ENCODE measurements at regions not wholly inside any gene's neighbourhood (a gene's known extent, or its start where the extent isn't known, plus 50 kb on each side); places are given as distances from the start of the nearest gene placed in this dataset.
"Not testable (repeated sequence)": the region's sequence is repeated elsewhere in the genome, so short reads cannot be mapped to it uniquely, and the experiment has no call there.

DNA sequence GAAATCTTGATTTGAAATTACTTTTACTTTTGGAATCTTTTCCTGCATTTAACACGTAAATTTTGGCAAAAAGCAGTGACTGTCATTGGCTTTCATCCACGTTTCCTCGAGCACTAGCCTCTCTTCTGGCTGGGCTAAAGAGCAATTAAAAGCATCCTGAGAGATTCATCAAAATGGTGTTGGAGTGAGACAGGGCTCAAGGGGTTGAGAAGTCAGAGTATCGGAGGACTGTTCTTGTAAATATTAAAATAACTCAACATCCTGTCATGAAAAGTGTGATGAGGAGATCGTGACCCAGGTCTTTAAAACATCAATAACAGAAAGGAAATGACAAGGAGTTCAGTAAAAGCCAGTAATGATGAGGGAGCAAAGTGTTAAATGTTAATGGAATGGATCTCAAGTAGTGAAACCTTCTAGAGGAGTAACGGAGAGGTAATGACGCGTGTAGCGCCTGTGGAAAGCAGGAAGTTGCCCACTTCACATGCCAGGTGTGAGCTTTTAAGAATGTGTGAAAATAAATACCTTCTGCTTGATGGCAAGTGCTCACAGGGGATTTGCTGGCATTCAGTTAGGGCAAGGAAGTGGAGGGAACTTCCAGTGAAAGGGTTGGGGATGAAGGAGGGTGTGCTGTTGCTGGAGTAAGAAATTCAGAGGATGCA lies 754.4 kb downstream of the ADCYAP1 start:
- no peaks in the 10 kb centered on the region for H3K9me3 ChIP-seq (ENCODE audit: insufficient read depth, low read length)
- H3K9ac ChIP-seq (ENCODE audit: insufficient read length, low read depth), result no peak overlapping the region
- TF ChIP-seq SUZ12 (IDR thresholded peaks at IDR 0.05; ENCODE audit: extremely low read depth, insufficient read depth, insufficient read length), result no peak
- TF ChIP-seq ZNF274 (IDR thresholded peaks at IDR 0.05; ENCODE audit: low read depth, low read length), result no peak
- no peak for TF ChIP-seq YY1 (IDR thresholded peaks at IDR 0.05; ENCODE audit: insufficient read depth, insufficient read length)
- no peaks in the 10 kb centered on the region for H3K4me1 ChIP-seq (ENCODE audit: insufficient read depth, insufficient read length)
- no peaks in the 10 kb centered on the region for H3K27me3 ChIP-seq (ENCODE audit: insufficient read depth, insufficient read length)
- DNase-seq (ENCODE audit: low read depth, low spot score), result no peak
- H3K36me3 ChIP-seq (ENCODE audit: insufficient read depth, insufficient read length, low read length), result no peaks in the 10 kb centered on the region
- no peak overlapping the region for H3K4me3 ChIP-seq (ENCODE audit: insufficient read length, low read depth)

DNA sequence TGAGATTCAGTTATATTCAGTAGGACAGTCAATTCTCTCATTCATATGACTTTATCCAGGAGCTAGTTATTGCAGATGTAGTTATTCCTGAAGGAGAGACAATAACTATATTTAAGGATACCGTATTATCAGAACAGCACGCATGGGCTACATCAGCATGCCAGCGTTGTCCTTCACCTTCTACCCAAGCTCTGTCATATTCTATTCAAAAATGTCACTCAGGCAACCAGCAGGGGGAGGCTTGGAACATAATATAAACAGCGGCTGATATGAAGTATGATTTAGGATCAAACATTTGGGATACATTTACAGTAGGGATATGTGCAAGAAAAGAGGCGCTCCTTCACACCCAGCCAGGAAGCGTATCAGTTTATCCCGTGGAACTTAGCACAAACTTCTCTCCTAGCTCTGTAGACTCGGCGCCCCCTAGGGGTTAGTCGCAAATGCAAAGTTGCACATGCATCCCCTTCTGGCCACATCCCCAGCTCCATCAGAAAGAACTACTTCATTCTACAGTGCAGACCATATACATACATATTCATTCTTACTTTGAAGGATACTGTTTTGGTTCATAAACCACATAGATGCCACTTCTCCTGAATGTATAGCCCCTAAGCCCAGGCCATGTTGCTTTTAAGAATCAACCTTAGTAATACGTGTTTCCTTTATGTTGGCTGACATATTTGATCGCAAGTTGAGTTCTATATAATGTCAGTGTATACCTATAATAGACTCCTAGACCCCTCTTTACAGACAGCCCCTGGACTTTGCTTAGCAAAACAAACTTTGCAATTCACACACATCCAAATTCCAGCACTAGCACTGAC lies 759.4 kb downstream of the ADCYAP1 start:
- H3K4me3 ChIP-seq (ENCODE audit: insufficient read length, low read depth), result no peak overlapping the region
- TF ChIP-seq ZNF274 (IDR thresholded peaks at IDR 0.05; ENCODE audit: low read depth, low read length) (no peak), YY1 (IDR thresholded peaks at IDR 0.05; ENCODE audit: insufficient read depth, insufficient read length) (no peak), SUZ12 (IDR thresholded peaks at IDR 0.05; ENCODE audit: extremely low read depth, insufficient read depth, insufficient read length) (no peak)

GRCh38 chr18:1665079-1665478 lies 760.4 kb downstream of the ADCYAP1 start:
- Histone ChIP-seq H3K4me1 (ENCODE audit: insufficient read depth, insufficient read length) (no peaks in the 10 kb centered on the region), H3K27me3 (ENCODE audit: insufficient read depth, insufficient read length) (no peaks in the 10 kb centered on the region), H3K36me3 (ENCODE audit: insufficient read depth, insufficient read length, low read length) (no peaks in the 10 kb centered on the region), H3K4me3 (ENCODE audit: insufficient read length, low read depth) (no peak overlapping the region), H3K9ac (ENCODE audit: insufficient read length, low read depth) (no peak overlapping the region), H3K9me3 (ENCODE audit: insufficient read depth, low read length) (no peaks in the 10 kb centered on the region)
- no peak for TF ChIP-seq ZNF274 (IDR thresholded peaks at IDR 0.05; ENCODE audit: low read depth, low read length)
- DNase-seq (ENCODE audit: low read depth, low spot score), result no peak

More for the DNA sequence above, 759.4 kb downstream of the ADCYAP1 start:
- Histone ChIP-seq H3K36me3 (ENCODE audit: insufficient read depth, insufficient read length, low read length) (no peaks in the 10 kb centered on the region), H3K4me1 (ENCODE audit: insufficient read depth, insufficient read length) (no peaks in the 10 kb centered on the region), H3K9ac (ENCODE audit: insufficient read length, low read depth) (no peak overlapping the region), H3K9me3 (ENCODE audit: insufficient read depth, low read length) (no peaks in the 10 kb centered on the region), H3K27me3 (ENCODE audit: insufficient read depth, insufficient read length) (no peaks in the 10 kb centered on the region)
- DNase-seq (ENCODE audit: low read depth, low spot score), result peak; percentile 36

GRCh38 chr18:1668279-1668678 lies 763.6 kb downstream of the ADCYAP1 start:
- Histone ChIP-seq H3K9me3 (ENCODE audit: insufficient read depth, low read length) (no peaks in the 10 kb centered on the region), H3K4me3 (ENCODE audit: insufficient read length, low read depth) (no peak overlapping the region), H3K36me3 (ENCODE audit: insufficient read depth, insufficient read length, low read length) (no peaks in the 10 kb centered on the region), H3K27me3 (ENCODE audit: insufficient read depth, insufficient read length) (no peaks in the 10 kb centered on the region), H3K9ac (ENCODE audit: insufficient read length, low read depth) (no peak overlapping the region), H3K4me1 (ENCODE audit: insufficient read depth, insufficient read length) (no peaks in the 10 kb centered on the region)
- DNase-seq (ENCODE audit: low read depth, low spot score), result no peak
- TF ChIP-seq ZNF274 (IDR thresholded peaks at IDR 0.05; ENCODE audit: low read depth, low read length), result no peak
- no peak for TF ChIP-seq YY1 (IDR thresholded peaks at IDR 0.05; ENCODE audit: insufficient read depth, insufficient read length)

GRCh38 chr18:1671710-1672109 lies 767.0 kb downstream of the ADCYAP1 start:
- not testable (repeated sequence) for H3K9ac ChIP-seq (ENCODE audit: insufficient read length, low read depth); H3K4me3 ChIP-seq (ENCODE audit: insufficient read length, low read depth); H3K9me3 ChIP-seq (ENCODE audit: insufficient read depth, low read length); H3K27me3 ChIP-seq (ENCODE audit: insufficient read depth, insufficient read length); H3K36me3 ChIP-seq (ENCODE audit: insufficient read depth, insufficient read length, low read length); H3K4me1 ChIP-seq (ENCODE audit: insufficient read depth, insufficient read length); DNase-seq (ENCODE audit: low read depth, low spot score)

DNA sequence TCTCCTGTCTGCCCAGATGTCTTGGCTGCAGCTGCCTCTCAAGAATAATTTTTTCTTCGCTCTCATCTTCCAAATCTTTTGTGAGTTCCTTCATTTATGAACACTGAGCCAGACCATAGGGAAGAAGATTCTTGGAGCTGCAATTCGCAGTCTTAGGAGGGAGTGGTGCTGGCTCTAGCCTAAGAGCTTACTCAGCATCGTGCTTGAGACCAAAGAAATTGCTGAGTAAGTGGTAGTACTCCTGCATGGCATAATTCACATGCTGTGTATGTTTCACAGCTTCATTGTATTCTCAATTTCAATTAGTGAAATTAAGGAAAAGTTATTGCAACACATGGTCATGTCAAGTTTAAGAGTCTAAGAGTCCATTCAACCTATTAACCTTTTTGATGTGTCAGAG lies 771.7 kb downstream of the ADCYAP1 start:
- H3K9me3 ChIP-seq (ENCODE audit: insufficient read depth, low read length), result no peaks in the 10 kb centered on the region
- no peaks in the 10 kb centered on the region for H3K36me3 ChIP-seq (ENCODE audit: insufficient read depth, insufficient read length, low read length)
- TF ChIP-seq SUZ12 (IDR thresholded peaks at IDR 0.05; ENCODE audit: extremely low read depth, insufficient read depth, insufficient read length) (no peak), ZNF274 (IDR thresholded peaks at IDR 0.05; ENCODE audit: low read depth, low read length) (no peak), YY1 (IDR thresholded peaks at IDR 0.05; ENCODE audit: insufficient read depth, insufficient read length) (no peak)
- H3K9ac ChIP-seq (ENCODE audit: insufficient read length, low read depth), result no peak overlapping the region
- no peaks in the 10 kb centered on the region for H3K27me3 ChIP-seq (ENCODE audit: insufficient read depth, insufficient read length)
- H3K4me1 ChIP-seq (ENCODE audit: insufficient read depth, insufficient read length), result no peaks in the 10 kb centered on the region
- no peak for DNase-seq (ENCODE audit: low read depth, low spot score)
- H3K4me3 ChIP-seq (ENCODE audit: insufficient read length, low read depth), result no peak overlapping the region

DNA sequence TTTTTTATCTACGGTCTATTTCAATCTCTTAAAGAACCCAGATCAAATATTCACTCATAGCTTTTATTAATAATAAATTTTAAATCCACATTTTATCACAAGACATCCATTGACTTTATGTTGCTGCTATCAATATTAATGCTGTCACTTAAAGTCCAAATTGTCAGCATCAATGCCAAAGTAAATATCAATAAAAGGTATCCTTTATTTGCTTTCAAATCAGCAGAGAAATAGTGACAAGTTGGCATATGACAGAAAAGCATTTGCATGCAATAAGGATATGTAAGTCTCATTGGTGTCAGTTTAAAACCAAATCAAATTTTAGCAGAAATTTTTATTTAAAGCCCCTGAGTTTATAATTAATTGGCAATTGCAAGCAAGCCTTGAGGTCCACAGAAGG lies 775.4 kb downstream of the ADCYAP1 start:
- DNase-seq (ENCODE audit: low read depth, low spot score), result no peak
- Histone ChIP-seq H3K4me3 (ENCODE audit: insufficient read length, low read depth) (no peak overlapping the region), H3K9me3 (ENCODE audit: insufficient read depth, low read length) (no peaks in the 10 kb centered on the region), H3K9ac (ENCODE audit: insufficient read length, low read depth) (no peak overlapping the region), H3K4me1 (ENCODE audit: insufficient read depth, insufficient read length) (no peaks in the 10 kb centered on the region), H3K27me3 (ENCODE audit: insufficient read depth, insufficient read length) (no peaks in the 10 kb centered on the region), H3K36me3 (ENCODE audit: insufficient read depth, insufficient read length, low read length) (no peaks in the 10 kb centered on the region)
- TF ChIP-seq YY1 (IDR thresholded peaks at IDR 0.05; ENCODE audit: insufficient read depth, insufficient read length), result no peak
- TF ChIP-seq ZNF274 (IDR thresholded peaks at IDR 0.05; ENCODE audit: low read depth, low read length), result no peak
- TF ChIP-seq SUZ12 (IDR thresholded peaks at IDR 0.05; ENCODE audit: extremely low read depth, insufficient read depth, insufficient read length), result no peak

All from NT2/D1 (cell line).